Posterior cingulate gyrus (tissue), 11 donors: ENCODE measurements at regions not wholly inside any gene's neighbourhood (a gene's known extent, or its start where the extent isn't known, plus 50 kb on each side); places are given as distances from the start of the nearest gene placed in this dataset.

ENCODE experiments used
- DNase-seq, 10 donors: peaks; one replicate each; pipeline versions ENCODE4 v3.0.0 to v3.0.0-alpha.2; 2020 to 2021; ENCODE audit warnings: mixed read lengths in 3 of 10
- intact Hi-C: fragments of 100-400 bp; cut with DNase I; formaldehyde crosslinking; loops from one replicate; pipeline ENCODE4 v1.15.1; 2023

DNA sequence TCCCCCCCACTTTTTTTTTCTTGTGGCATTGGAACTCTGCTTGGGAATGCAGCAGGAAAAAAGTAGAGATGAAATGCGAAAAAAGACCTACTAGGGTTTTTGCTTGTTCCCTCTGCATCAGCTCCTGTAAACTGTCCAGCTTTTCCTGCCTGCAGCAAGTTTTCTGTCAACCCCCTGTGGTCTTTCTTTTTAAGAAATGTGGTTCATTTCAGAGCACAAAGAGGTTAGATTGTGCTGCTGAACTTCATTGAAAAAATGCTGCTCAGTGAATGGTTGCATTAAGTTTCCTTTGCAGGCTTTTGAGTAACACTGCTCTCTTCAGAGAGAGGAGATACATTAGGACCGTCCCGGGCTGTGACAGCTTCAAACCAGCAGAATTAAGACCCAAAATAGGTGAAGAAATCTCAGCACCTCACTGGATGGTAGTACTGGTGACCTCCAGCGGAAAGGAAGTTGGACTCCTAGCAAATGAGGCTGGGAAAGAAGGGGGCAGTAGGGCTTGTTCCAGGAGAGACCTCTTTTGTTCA, 80.7 kb downstream of the NDUFS5 start:
- peak in 1 of 10 donors; percentile 20 for DNase-seq
- intact Hi-C loops, result loop anchor here (10.0 kb wide), 1 partner anchor 298 kb away; no protein-coding TSS in a partner anchor

DNA sequence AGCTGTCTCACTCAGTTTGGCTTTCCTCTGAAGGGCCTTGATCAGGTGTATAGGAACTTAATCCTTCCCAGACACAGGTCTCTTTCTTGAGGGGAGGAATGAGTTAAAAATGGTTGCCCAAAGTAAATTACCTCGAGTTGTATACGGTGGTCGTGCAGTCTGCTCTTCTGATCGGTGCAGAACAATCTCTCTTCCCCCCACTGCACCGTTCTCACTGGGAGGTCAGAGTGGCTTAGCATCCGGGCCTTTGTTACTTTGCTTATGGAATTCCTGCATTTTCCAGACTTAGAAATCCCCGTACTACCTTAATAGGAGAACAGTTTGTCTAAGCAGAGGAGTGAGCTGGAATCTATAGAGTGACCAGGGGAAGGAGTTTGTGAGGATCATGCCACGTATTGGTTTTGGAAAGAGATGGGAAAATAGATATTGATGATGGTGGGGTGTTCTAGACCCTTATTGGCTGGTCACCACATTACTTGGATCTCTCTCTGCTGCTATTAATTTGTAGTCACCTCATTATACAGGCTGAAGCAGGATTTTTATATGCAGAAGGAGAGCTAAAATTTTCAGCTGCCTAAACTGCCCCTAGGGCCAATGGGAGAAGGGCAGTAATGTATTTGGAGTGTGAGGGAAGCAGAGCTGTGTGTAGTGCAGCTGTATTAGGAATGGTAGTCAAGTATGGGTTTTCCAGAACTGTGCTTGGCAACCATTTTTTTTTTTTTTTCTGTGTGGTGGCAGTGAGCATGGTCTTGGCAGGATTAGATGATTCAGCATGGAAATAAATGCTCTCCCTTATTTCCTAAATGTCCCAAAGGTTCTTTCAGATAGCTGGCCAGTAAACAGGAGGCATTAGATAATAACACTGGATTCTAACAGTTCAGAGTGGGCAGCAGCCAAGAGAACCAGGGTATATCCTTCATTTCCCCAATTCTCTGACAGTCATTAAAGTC, 81.5 kb downstream of the NDUFS5 start:
- peak in 1 of 10 donors; percentile 8 for DNase-seq
- intact Hi-C loops, result loop anchor here (10.0 kb wide), 1 partner anchor 297 kb away; no protein-coding TSS in a partner anchor

DNA sequence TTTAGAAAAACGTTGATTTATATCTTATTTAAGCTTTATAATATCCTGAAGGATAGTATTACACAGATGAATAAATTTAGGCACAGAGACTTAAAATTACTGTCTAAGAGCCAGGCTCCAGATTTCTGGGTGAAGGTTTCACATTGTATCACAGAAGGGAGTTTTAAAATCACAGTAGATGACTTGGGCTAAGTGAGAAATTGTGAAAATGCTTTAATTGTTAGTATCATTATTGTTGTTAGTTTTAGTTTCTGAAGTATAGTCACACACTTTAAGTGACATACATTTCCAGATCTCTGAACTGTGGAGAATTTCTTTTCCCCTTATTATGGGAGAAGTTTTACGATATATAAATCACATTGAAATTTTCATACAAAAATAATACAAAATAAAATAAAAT, 83.5 kb downstream of the NDUFS5 start:
- DNase-seq, result no peak
- intact Hi-C loops, result loop anchor here (10.0 kb wide), 1 partner anchor 295 kb away; no protein-coding TSS in a partner anchor

DNA sequence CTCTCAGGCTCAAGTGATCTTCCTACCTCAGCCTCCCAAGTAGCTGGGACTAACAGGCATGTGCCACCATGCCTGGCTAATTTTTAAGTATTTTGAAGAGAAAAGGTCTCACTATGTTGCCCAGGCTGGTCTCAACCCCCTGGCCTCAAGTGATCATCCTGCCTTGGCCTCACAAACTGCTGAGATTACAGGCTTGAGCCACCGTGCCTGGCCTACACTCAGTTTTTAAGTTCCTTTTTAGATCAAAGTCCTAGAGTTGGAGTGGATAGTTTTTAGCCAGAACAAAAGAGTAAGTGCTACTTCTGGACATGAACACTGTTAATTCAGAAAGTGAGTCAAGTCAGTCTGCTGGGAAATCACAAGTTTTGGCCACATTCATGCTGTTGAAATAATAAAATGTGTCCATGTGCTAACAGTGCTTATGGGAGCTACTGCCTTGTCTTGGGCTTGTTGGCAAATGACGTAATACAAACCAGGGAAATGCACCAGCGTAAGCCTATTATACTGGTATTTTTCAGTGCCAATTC, 84.2 kb downstream of the NDUFS5 start:
- intact Hi-C loops, result no loop called here
- DNase-seq, result peak in 1 of 10 donors; percentile 50

DNA sequence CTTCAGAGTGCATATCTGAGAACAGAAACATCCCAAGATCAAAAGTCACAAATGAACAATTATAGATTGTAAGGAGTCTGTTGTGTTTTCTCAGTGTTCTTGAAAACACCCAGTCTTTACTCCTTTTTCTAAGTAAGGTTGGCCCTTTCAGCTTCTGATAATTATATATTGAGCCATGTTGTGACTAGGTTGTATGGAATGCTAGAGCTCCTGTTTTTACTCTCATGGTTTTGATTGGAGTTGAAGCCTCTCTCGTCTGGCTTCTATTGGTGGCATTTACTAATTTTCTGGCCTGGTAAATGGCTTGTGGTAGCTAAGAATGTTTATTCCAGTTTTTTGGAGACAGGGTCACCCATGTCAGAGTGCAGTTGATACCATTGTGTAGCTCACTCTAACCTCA, 84.7 kb downstream of the NDUFS5 start:
- intact Hi-C loops, result no loop called here
- no peak for DNase-seq

DNA sequence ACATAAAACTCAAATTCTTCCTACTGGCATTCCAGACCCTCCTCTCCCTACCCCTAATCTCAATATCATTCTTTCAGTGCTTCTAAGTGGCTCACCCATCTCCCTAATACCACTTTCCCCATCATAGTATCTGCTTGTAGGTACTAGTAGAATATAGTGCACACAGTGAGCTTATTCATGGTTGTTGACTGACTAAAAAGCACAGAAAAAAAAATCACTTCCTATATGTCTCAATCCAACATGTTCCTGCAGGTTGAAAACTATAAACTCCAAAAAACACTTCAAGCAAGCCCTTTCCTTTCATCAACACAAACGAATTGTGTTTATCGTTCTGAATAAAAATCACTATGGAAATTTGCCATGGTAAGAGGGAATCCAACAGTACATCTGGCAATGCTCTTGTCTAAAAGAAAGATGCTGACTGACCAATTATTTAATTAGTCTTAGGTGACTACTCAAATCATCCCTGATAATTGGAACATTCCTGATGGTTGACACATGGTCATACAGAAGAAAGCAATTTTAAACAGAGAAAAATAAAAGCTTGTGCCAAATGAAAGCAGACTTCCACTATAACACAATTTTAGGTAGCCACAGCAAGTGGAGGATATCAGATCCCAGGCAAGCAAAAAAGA, 87.1 kb downstream of the NDUFS5 start:
- intact Hi-C loops, result no loop called here

DNA sequence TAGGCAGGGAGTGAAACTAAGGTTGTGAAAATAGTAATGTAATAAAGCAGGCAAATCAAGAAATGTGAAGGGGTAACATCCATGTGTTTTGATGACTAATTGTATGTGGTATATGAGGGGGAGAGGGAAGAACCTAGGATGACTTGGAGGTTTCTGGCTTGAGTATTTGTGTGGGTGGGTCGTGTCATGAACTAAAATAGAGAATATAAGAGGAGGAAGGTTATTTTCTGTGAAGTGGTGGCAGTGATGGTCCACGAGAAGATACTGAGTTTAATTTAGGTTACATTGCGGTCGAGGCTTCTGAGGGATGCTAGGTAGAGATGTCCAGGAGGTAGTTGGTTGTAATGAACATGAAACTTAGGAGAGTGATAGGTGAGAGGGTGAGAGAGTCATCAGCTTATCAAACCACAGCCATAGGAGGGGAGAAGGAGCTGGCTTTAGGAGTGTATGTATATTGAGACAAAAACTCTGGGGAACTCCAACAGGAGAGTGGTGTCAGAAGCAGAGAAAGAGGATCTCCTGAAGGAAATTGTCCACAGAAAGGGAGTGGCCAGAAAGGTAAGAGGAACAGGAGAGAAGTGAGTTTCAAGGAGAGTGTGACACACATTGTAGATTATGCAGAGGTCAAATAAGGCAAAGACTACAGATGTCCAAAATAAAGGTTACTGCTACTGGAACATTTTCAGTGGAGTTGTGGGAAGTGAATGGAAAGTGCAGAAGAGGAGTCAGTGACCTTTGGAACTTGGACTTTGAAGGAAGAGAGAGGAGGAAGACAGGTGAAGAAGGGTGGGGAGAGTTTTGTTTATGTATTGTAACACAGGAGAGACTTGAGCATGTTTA, 89.0 kb upstream of the MACF1 start:
- no peak for DNase-seq
- intact Hi-C loops, result no loop called here

More for the DNA sequence above, 87.1 kb downstream of the NDUFS5 start:
- no peak for DNase-seq

DNA sequence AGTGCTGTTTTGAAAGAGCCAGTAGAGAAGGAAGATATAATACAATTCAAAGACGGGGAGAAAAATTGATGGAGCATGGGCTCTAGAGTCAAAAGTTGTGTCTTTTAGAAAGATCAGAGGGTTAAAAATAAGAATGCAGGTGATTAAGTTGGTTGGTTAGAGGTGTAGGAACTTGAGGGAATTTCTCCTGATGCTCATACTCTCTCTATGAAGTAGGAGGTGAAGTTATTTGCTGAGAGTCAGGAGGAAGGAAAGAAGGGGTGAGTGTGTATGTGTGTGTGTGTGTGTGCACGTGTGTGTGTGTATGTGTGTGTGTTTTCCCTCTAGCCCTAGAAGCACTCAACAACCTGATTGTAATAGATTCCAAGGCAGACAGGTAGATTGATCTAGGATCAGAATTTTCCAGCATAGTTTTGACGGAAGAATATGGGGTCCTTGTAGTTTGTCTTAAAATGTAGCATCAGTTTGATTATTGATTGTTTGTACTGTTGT, 88.3 kb upstream of the MACF1 start:
- intact Hi-C loops, result no loop called here
- no peak for DNase-seq

DNA sequence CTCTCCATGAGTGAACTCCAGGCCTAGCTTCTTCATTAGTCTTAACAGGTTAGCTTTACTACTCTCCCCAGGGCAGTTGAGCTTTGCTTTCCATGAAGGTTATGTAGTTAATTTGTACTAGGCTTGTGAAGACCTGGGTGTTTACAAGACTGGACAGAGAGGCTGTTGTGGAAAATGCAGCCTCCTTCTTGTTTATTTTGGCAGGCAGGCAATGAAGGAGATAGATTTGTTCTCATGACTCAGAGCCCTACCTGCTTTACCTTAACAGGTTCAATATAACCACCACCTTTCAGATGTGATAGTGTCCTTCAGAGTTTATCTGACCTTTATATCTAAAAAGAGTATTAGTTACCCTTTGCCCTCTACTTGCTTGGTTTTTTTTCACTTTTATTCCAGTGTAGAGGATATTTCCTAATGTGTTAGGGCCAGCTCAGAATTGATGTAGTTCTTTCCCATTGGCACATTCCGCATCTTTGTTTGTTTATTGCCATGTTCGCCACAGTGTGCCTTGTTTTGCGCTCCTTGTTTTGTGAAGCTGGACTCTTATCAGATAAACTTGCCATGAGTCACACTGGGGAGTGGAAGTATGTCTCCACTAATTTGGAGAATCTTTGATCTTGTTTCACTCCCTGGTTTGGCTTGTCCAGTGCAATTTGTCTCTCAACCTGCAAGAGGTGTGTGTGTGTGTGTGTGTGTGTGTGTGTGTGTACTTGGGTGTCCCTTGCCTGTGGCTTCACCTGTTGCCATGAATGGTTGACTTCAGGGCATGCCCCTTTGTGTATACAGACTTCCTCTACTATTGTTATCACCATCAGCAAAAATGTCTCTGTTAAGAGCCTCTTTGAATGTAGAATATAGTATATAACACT, 87.4 kb upstream of the MACF1 start:
- intact Hi-C loops, result no loop called here

DNA sequence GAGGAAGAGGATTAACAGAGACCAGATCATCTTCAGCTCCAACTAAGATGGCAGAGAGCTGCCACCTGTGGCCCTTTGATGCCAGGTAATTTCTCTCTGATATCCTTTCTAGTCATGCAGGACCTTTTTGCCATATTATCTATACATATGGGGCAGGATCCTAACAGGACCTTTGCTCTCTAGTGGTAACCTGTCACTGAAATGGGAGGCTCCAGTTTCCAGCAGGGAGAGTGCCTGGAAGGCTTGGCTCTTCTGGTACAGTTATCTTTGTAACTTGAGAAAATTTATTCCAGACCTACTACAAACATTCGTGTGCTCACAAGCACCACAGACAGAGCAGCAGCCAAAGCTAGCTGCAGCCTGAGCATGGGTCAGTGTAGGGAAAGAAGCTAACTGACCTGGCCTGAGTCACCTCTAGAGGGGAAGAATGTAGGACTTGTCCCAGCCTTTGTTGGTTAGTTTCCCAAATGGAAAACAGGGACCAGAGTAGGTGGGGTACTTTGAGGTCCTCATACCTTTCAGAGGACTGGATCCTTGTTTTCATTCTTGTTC, 86.5 kb upstream of the MACF1 start:
- intact Hi-C loops, result no loop called here
- DNase-seq, result no peak

More for the DNA sequence above, 87.4 kb upstream of the MACF1 start:
- DNase-seq, result no peak

DNA sequence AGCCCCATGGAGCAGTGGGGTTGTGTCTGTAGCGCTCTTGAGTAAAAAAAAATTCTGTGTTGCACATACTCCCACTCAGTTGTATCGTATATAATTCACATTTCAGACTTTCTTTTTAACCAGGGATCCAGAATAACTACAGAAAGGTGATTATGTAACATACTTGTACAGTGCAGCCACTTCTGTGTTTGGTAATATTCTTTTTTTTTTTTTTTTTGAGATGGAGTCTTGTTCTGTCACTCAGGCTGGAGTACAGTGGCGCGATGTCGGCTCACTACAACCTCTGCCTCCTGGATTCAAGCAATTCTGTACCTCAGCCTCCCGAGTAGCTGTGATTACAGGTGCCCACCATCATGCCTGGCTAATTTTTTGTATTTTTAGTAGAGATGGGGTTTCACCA, 82.4 kb upstream of the MACF1 start:
- DNase-seq, result no peak
- intact Hi-C loops, result no loop called here

DNA sequence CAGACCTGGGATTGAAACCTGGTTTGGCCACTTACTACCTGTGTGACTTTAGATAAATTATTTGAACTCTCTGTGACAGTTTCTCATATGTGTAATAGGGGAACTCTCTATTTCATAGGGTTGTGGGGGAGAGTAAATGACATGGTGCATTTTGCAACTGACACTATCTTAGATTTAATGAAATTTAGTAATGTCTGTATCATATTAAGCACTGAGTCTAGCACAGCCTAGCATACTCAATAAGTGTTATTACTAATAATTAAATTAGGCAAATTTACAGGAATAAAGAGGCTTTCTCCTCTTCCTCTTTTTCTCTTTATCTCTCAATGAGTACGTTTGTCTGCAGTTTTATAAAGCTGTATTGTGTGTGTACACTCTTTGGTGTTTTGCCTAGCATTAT, 80.2 kb upstream of the MACF1 start:
- intact Hi-C loops, result no loop called here
- DNase-seq, result no peak

DNA sequence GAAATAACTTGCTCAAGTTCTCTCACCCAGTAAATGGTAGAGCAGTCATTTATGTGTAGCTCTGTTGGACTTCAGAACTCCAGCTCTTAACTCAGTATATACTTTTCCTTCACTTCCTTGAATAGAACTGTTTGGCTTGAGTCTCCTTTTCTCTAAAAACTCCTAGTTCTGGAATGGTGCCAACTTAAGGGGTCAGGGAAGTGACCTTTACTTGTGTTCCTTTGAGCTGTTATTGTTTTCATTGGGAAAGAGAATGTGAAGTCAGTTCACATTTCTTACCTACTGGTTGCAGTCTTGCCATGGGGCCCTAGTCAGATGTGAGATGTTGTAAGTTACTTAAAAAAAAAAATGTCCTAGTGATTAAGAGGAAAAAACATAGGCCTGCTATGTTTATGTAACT, 77.0 kb upstream of the MACF1 start:
- intact Hi-C loops, result no loop called here
- DNase-seq, result no peak

DNA sequence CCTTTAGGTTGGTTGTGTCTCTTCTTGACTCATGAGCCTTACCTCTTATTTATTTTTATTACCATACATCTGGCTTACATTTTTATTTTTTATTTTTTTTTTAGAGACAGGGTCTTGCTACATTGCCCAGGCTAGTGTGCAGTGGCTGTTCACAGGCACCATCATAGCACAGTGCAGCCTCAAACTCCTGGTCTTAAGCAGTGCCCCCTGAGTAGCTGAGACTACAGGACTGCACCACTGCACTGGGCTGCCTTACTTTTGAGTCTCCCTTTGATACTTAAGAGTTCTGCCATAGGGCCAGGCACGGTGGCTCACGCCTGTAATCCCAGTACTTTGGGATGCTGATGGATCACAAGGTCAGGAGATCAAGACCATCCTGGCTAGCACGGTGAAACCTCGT, 76.4 kb upstream of the MACF1 start:
- intact Hi-C loops, result no loop called here
- DNase-seq, result no peak

DNA sequence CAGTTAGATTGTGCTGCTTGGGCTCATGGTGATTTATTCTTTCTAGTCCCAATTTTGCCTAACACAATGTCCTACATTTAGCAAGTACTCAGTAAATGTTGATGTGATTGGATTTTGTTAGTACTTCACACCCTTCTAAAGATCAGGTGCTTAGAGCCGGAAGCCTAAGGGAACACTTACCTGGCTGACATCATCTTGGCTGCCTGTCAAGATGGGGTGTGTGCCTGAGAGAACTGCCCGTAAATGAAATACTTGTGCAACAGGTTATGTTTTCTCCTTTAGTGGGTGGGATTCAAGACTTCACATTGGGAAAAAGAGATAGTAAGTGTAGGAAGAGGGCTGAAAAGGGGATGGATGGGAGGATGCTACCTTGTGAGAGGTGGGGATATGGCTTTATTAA, 75.5 kb upstream of the MACF1 start:
- intact Hi-C loops, result no loop called here
- no peak for DNase-seq

DNA sequence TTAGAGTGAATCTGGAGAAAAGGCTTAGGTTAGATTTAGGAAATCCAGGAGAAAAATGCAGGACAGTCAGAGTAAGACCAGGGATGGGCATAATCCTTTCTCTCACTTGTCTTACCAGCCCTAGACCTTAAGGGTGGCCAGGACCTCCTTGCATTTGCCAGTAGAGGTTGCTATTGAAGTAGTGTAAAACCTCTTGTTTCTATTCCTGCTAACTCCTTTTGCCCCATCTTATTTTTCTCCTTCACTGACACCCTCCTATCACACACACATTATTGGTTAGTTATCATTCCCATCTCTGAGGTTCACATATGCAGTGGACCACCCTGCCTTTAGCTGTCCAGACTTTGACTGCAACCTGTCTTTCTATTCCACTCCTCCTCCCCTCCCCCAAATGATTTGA, 75.0 kb upstream of the MACF1 start:
- DNase-seq, result no peak
- intact Hi-C loops, result no loop called here

DNA sequence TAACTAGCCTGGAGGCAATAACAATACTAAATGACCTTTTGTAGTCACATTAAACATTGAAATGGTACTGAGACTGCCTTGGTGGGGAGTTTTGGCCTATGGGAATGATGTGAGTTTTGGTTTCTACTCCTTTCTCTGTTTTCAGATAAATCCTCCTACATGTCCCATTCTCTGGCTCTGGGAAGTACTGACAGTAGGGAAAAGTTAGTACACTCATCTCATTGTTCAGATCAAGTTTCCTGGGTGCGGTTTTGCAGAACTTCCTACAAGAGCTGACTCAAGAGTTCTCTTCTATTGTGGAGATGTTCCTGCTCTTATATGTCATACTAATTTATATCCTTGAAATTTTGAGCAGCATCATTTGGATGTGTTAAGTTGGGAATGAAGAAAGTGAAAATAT, 74.2 kb upstream of the MACF1 start:
- no peak for DNase-seq
- intact Hi-C loops, result no loop called here

DNA sequence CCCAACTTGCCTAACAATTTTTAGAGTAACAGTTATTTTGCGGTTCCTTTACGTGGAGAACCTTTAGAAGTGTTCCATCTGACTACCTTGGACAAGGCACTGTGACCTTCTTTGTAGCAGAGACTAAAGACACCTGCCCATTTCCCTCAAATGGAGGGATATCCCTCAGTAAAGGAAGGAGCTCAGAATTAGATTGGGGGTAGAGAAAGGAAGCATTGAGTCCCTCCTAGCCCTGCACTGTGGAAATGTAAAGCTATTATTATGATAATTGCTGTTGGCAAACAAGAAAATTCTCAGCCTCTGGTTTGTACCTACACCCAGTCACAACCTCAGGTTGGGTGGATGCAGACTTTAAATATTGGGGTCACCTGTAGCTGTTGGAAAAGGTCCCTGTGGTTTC, 72.6 kb upstream of the MACF1 start:
- intact Hi-C loops, result no loop called here

More for the DNA sequence above, 72.6 kb upstream of the MACF1 start:
- no peak for DNase-seq
